Stimulated activated effector memory CD8-positive, alpha-beta T cell treated with anti-CD3 and anti-CD28 coated beads, Interleukin-12 subunit alpha, Interleukin-12 subunit beta, amount 100 ng/mL, for 72 hours (primary cell): ENCODE measurements at regions not wholly inside any gene's neighbourhood (a gene's known extent, or its start where the extent isn't known, plus 50 kb on each side); places are given as distances from the start of the nearest gene placed in this dataset.

Experiments used
- ATAC-seq: fragments of 150-1000 bp; cut with Tn5 transposase; 2 replicates; pipeline ENCODE4 v1.10.0; 2021
- DNase-seq, 2 donors: peaks; one replicate each; pipeline ENCODE4 v3.0.0; 2021 to 2022; ENCODE audit warnings: low spot score in 2 of 2
- H3K27ac Mint-ChIP-seq: one replicate; pipeline ENCODE4 v1.8.0; 2022; ENCODE audit warnings: mild to moderate bottlenecking, mixed read lengths
- H3K36me3 Mint-ChIP-seq: one replicate; pipeline ENCODE4 v1.8.0; 2022; ENCODE audit warnings: mild to moderate bottlenecking, mixed read lengths
- H3K4me1 Mint-ChIP-seq: one replicate; pipeline ENCODE4 v1.8.0; 2022; ENCODE audit warnings: mixed read lengths
- H3K4me3 Mint-ChIP-seq: one replicate; pipeline ENCODE4 v1.8.0; 2022; ENCODE audit warnings: mild to moderate bottlenecking, mixed read lengths
- H3K9me3 Mint-ChIP-seq: one replicate; pipeline ENCODE4 v1.8.0; 2022; ENCODE audit warnings: mixed read lengths

DNA sequence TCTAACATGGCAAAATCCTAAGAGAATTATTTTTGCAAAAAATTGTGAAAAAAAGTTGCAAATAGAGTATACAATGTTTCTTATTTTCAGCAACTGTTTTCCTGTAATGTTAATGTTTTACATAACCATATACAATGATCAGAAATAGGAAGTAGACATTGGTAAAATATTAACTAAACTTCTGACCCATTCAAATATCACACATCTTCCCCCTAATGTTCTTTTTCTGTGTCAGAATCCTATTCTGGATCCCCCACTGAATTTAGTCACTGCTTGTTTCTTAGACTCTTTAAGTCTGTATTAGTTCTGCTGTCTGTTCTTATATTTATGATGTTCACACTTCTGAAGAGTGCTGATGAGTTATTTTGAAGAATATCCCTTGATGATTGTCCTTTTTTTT lies 62.0 kb downstream of the HFE start:
- H3K36me3 Mint-ChIP-seq: no peaks in the 10 kb centered on the region
- DNase-seq (no peak), ATAC-seq (no peak)
- no peaks in the 10 kb centered on the region for H3K9me3 Mint-ChIP-seq
- H3K4me1 Mint-ChIP-seq: no peaks in the 10 kb centered on the region
- H3K27ac Mint-ChIP-seq: no peak overlapping the region
- H3K4me3 Mint-ChIP-seq: no peak overlapping the region

GRCh38 chr6:26152226-26153101 lies 65.2 kb downstream of the HFE start:
- H3K9me3 Mint-ChIP-seq: no peaks in the 10 kb centered on the region
- H3K27ac Mint-ChIP-seq: no peak overlapping the region
- DNase-seq: no peak
- peaks cover 26% of the 10 kb centered on the region for H3K36me3 Mint-ChIP-seq
- peaks cover 20% of the 10 kb centered on the region for H3K4me1 Mint-ChIP-seq
- ATAC-seq: no peak
- no peak overlapping the region for H3K4me3 Mint-ChIP-seq

- Mint-ChIP-seq H3K4me3 (peak overlapping the region; percentile 82), H3K4me1 (peaks cover 47% of the 10 kb centered on the region), H3K36me3 (peaks cover 54% of the 10 kb centered on the region), H3K9me3 (no peaks in the 10 kb centered on the region), H3K27ac (peak overlapping the region; percentile 97)
- DNase-seq: no peak
- no peak for ATAC-seq
Observed at GRCh38 chr6:26155061-26155930, 68.1 kb downstream of the HFE start.

DNA sequence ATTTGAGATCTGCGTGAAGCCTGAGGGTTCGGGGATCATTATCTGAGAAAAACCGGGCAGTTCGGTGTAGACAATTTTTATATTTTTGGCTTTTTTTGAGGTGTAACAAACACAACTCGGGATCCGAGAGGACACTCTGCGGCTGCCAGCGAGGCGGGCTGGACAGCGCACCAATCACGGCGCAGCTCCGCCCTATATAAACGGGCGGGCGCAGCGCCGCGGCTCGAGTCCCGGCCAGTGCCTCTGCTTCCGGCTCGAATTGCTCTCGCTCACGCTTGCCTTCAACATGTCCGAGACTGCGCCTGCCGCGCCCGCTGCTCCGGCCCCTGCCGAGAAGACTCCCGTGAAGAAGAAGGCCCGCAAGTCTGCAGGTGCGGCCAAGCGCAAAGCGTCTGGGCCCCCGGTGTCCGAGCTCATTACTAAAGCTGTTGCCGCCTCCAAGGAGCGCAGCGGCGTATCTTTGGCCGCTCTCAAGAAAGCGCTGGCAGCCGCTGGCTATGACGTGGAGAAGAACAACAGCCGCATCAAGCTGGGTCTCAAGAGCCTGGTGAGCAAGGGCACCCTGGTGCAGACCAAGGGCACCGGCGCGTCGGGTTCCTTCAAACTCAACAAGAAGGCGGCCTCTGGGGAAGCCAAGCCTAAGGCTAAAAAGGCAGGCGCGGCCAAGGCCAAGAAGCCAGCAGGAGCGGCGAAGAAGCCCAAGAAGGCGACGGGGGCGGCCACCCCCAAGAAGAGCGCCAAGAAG lies 69.0 kb downstream of the HFE start:
- Mint-ChIP-seq H3K27ac (peak overlapping the region; percentile 97), H3K36me3 (peaks cover 57% of the 10 kb centered on the region), H3K4me3 (peak overlapping the region; percentile 82), H3K9me3 (no peaks in the 10 kb centered on the region), H3K4me1 (peaks cover 49% of the 10 kb centered on the region)
- ATAC-seq (peak; percentile 69), DNase-seq (peak; percentile 86 to 96)

GRCh38 chr6:26156850-26157250 lies 69.6 kb downstream of the HFE start:
- ATAC-seq (peak; percentile 6), DNase-seq (peak in 1 of 2 donors; percentile 90)
- H3K27ac Mint-ChIP-seq: peak overlapping the region; percentile 97
- peak overlapping the region; percentile 82 for H3K4me3 Mint-ChIP-seq
- peaks cover 49% of the 10 kb centered on the region for H3K4me1 Mint-ChIP-seq
- H3K9me3 Mint-ChIP-seq: no peaks in the 10 kb centered on the region
- peaks cover 57% of the 10 kb centered on the region for H3K36me3 Mint-ChIP-seq

DNA sequence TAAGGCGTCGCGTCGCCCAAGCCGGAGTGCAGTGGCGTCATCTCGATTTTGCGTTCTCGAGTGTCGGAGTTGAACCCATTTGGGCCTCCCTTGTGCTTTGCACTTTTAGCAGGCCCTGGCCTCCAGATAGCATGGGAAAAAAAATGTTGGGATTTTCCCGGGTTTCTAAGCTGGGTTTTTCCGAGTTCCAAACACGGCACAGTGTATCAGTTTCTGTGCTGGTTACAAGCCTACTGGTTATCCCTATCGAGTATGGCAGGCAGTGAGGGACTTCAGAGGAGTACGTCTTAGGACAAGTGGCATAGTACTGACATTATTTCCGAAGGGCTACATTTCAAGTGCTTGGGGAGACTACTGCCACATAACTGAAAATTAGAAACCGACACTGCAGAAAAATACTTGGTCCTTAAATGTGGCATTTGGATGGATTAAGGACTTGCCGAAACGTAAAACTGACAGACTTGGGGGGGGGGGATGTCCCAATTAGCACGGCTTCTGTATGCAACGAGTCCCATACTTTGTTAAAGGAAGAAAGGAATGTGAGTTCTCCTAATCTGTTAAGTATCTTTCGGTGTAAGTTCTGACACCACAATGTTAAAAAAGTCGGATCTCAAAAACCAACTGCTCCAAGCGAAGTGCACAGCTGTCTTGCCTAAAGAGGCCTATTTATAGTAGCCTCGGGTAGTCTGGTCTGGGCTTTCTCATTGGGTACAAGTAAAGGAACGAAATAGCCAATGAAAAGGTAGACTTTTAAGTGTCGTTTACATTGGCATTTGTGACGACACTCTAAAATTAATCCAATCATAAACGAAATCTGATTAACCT lies 70.2 kb downstream of the HFE start:
- Mint-ChIP-seq H3K27ac (peak overlapping the region; percentile 97), H3K9me3 (no peaks in the 10 kb centered on the region), H3K4me1 (peaks cover 49% of the 10 kb centered on the region), H3K36me3 (peaks cover 57% of the 10 kb centered on the region), H3K4me3 (peak overlapping the region; percentile 82)
- ATAC-seq (peak; percentile 82), DNase-seq (peak; percentile 58 to 90)

GRCh38 chr6:26158076-26158580 lies 70.9 kb downstream of the HFE start:
- Mint-ChIP-seq H3K4me3 (peak overlapping the region; percentile 82), H3K27ac (peak overlapping the region; percentile 97), H3K36me3 (peaks cover 57% of the 10 kb centered on the region), H3K4me1 (peaks cover 49% of the 10 kb centered on the region), H3K9me3 (no peaks in the 10 kb centered on the region)
- ATAC-seq: peak; percentile 71
- peak; percentile 68 to 95 for DNase-seq

GRCh38 chr6:26158581-26159356 lies 71.5 kb downstream of the HFE start:
- Mint-ChIP-seq H3K4me3 (peak overlapping the region; percentile 82), H3K36me3 (peaks cover 57% of the 10 kb centered on the region), H3K4me1 (peaks cover 49% of the 10 kb centered on the region), H3K27ac (peak overlapping the region; percentile 97), H3K9me3 (no peaks in the 10 kb centered on the region)
- ATAC-seq (peak; percentile 0), DNase-seq (peak in 1 of 2 donors; percentile 73)

DNA sequence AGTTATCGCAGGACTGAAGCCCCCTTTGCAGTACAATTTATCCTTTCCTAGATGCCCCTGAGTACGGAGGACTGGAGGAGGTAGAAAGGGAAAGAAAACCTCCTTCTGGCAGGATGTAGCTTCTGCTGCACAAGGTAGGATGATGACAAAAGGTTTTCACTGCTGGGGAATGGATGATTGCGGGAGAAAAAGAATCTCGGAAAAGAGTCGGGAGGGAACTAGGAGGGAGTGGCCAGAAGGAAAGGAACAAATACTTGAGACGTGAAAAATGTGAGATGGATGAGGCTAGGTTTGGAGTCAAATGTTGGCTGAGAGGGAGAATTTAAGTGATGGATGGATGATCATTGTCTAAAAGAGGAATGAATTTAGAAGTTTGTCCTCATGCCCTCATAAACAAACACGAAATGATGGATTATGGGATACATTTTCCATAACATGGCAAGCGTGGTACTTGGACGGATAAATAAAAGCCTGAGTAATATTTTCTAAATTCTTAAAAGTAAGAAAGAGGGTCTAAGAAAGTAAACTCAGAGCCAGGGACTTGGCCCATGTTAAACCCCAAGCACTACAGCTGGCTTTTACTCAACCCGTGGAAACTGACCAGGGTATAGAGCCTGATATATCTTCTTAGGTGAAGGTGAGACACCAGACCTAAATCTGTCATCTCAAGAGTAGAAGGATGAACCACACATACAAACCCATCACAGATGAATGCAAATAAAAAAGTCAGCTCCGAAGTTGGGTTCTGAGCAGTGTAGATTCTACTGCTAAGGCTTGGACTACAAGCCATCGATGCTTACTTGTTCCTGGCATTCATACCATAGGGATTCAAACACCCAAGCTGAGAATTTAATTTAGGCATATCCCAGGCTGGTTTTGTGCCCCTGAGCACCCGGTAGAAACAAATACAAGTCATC lies 72.4 kb downstream of the HFE start:
- peak; percentile 22 for ATAC-seq
- peak in 1 of 2 donors; percentile 63 for DNase-seq
- peaks cover 57% of the 10 kb centered on the region for H3K36me3 Mint-ChIP-seq
- no peaks in the 10 kb centered on the region for H3K9me3 Mint-ChIP-seq
- H3K4me3 Mint-ChIP-seq: peak overlapping the region; percentile 82
- H3K4me1 Mint-ChIP-seq: peaks cover 54% of the 10 kb centered on the region
- peak overlapping the region; percentile 97 for H3K27ac Mint-ChIP-seq

GRCh38 chr6:26161322-26161721 lies 74.1 kb downstream of the HFE start:
- Mint-ChIP-seq H3K36me3 (peaks cover 43% of the 10 kb centered on the region), H3K27ac (no peak overlapping the region), H3K4me1 (peaks cover 42% of the 10 kb centered on the region), H3K4me3 (no peak overlapping the region), H3K9me3 (no peaks in the 10 kb centered on the region)
- DNase-seq (no peak), ATAC-seq (no peak)

DNA sequence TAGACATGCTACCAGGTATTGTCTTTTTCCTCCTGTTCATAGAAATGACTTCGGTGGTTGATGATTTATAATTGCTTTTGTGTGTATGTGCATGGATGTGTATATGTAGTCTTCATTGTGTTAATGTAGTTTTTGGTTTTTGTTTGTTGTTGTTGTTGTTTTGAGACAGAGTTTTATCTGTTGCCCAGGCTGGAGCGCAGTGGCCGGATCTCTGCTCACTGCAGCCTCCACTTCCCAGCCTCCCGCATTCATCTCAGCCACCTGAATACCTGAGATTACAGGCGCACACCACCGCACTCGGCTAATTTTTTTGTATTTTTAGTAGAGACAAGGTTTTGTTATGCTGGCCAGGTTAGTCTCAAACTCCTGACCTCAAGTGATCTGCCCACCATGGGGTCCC lies 75.2 kb downstream of the HFE start:
- Mint-ChIP-seq H3K4me1 (peaks cover 35% of the 10 kb centered on the region), H3K4me3 (no peak overlapping the region), H3K27ac (no peak overlapping the region), H3K36me3 (peaks cover 32% of the 10 kb centered on the region), H3K9me3 (no peaks in the 10 kb centered on the region)
- no peak for ATAC-seq
- no peak for DNase-seq

DNA sequence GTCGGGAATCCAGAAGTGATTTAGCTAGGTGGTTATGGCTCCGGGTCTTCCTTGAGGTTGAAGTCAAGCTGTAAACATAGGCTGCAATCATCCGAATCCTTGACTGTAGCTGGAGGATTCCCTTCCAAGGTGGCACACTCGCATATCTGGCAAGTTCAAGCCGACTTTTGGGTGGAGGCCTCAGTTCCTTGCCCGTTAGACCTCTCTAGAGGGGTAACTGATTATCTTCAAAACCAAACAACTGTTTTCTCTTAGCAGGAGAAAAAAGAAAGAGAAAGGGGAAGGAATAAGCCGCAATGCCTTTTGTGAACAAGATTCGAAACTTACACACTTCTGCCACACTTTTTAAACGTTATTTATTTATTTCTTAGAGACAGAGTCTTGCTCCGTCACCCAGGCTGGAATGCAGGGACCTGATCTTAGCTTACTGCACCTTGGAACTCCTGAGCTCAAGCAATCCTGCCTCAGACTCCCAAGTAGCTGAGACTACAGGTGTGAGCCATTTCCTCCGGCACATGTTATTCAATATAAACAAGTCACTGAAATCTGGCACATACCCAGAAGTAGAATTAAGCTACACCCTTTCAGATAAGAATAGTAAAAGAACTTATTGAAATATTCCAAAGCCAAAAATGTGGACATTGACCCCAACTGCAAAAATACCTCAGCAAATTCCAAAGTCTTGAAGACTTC lies 76.3 kb downstream of the HFE start:
- no peak for ATAC-seq
- DNase-seq: peak in 1 of 2 donors; percentile 26
- Mint-ChIP-seq H3K27ac (no peak overlapping the region), H3K9me3 (no peaks in the 10 kb centered on the region), H3K4me1 (peaks cover 24% of the 10 kb centered on the region), H3K36me3 (peaks cover 21% of the 10 kb centered on the region), H3K4me3 (no peak overlapping the region)
